Ovary (tissue), 7 donors: ENCODE measurements at regions not wholly inside any gene's neighbourhood (a gene's known extent, or its start where the extent isn't known, plus 50 kb on each side); places are given as distances from the start of the nearest gene placed in this dataset.

Experiments used
- DNase-seq, 5 donors: peaks; one replicate each; pipeline ENCODE4 v3.0.0-alpha.2; 2019 to 2020
- H3K27ac ChIP-seq, 2 donors: fragments of 200-600 bp; one replicate each; pipeline versions ENCODE4 v1.5.1 to v1.8.0; 2019 to 2022
- H3K27me3 ChIP-seq: fragments of 200-600 bp; one replicate; pipeline ENCODE4 v1.8.0; 2022
- H3K36me3 ChIP-seq: fragments of 200-600 bp; sonication (generic); one replicate; pipeline ENCODE4 v1.5.1; 2019
- H3K4me1 ChIP-seq: one replicate; pipeline ENCODE4 v1.8.1; 2013; ENCODE audit warnings: mild to moderate bottlenecking, moderate library complexity; ENCODE audit not compliant: insufficient read depth
- H3K4me3 ChIP-seq: fragments of 200-600 bp; sonication (generic); one replicate; pipeline ENCODE4 v1.5.1; 2017
- H3K9me3 ChIP-seq, 2 donors: fragments of 200-600 bp in 1 of 2; sonication (generic) in 1 of 2; one replicate each; pipeline versions ENCODE4 v1.5.1 to v1.8.1; 2013 to 2019; ENCODE audit warnings: mild to moderate bottlenecking in 1 of 2, moderate library complexity in 1 of 2
- EP300 ChIP-seq: sonication (generic); formaldehyde crosslinking; IDR thresholded peaks from one replicate; pipeline ENCODE4 v1.6.1; 2017; ENCODE audit warnings: antibody characterized with exemption
- POLR2A ChIP-seq: fragments of 450-650 bp; IDR thresholded peaks from one replicate; pipeline ENCODE4 v1.6.1; 2017; ENCODE audit warnings: antibody characterized with exemption, mild to moderate bottlenecking, moderate library complexity
- WGBS, 3 donors: extraction: QIAGEN DNeasy Blood & Tissue Kit in 1 of 3; methylation state at CpG; one replicate each; pipeline versions ENCODE4 v1.1.5 to v1.1.7; 2013 to 2017; 5-methylcytosine and 5-hydroxymethylcytosine counted together
- intact Hi-C, 4 donors: fragments of 100-400 bp; cut with DNase I; formaldehyde crosslinking; loops; one replicate each; pipeline versions ENCODE4 v1.11.0 to v1.15.1; 2022 to 2023
- TF ChIP-seq, protein P1 (sequence below), 3 donors: fragments of 450-650 bp in 2 of 3; fragments of 200-600 bp in 1 of 3; IDR thresholded peaks; one replicate each; pipeline versions ENCODE4 v1.5.1 to v1.8.0; 2016 to 2022; ENCODE audit warnings: antibody characterized with exemption in 3 of 3, mild to moderate bottlenecking in 1 of 3
- donor health status: DM: no; HTN: no; CAD: no; lungs with moderate emphysema.
- donor health status: DM: no; HTN: no; CAD: no.
- donor health status: Bipolar disorder and iron deficiency.
- donor health status: DM: no; HTN: no; CAD: no.
- donor health status: DM: yes; HTN: yes; CAD: no.

- no peak overlapping the region for H3K27ac ChIP-seq
- no peak for DNase-seq
- H3K9me3 ChIP-seq, result no peaks in the 10 kb centered on the region
- intact Hi-C loops, result no loop called here
- TF ChIP-seq POLR2A (no peak), EP300 (no peak)
- TF ChIP-seq, protein P1, sequence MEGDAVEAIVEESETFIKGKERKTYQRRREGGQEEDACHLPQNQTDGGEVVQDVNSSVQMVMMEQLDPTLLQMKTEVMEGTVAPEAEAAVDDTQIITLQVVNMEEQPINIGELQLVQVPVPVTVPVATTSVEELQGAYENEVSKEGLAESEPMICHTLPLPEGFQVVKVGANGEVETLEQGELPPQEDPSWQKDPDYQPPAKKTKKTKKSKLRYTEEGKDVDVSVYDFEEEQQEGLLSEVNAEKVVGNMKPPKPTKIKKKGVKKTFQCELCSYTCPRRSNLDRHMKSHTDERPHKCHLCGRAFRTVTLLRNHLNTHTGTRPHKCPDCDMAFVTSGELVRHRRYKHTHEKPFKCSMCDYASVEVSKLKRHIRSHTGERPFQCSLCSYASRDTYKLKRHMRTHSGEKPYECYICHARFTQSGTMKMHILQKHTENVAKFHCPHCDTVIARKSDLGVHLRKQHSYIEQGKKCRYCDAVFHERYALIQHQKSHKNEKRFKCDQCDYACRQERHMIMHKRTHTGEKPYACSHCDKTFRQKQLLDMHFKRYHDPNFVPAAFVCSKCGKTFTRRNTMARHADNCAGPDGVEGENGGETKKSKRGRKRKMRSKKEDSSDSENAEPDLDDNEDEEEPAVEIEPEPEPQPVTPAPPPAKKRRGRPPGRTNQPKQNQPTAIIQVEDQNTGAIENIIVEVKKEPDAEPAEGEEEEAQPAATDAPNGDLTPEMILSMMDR (IDR thresholded peaks at IDR 0.05), result no peak
- no peaks in the 10 kb centered on the region for H3K4me1 ChIP-seq
- H3K4me3 ChIP-seq, result no peak overlapping the region
- 86 to 97% (median 91%) methylated on average over 1 of the region's 1 CpG for WGBS, 3 donors
- H3K27me3 ChIP-seq, result no peaks in the 10 kb centered on the region
- H3K36me3 ChIP-seq, result no peaks in the 10 kb centered on the region
Observed at GRCh38 chr3:117534138-117534537, 824.6 kb downstream of the TUSC7 start.

GRCh38 chr3:117536006-117536405, 826.4 kb downstream of the TUSC7 start:
- no peaks in the 10 kb centered on the region for H3K27me3 ChIP-seq
- no peaks in the 10 kb centered on the region for H3K9me3 ChIP-seq
- no peaks in the 10 kb centered on the region for H3K4me1 ChIP-seq
- H3K27ac ChIP-seq, result no peak overlapping the region
- H3K4me3 ChIP-seq, result no peak overlapping the region
- intact Hi-C loops, result no loop called here
- DNase-seq, result no peak
- no peak for TF ChIP-seq POLR2A
- TF ChIP-seq EP300, result no peak
- TF ChIP-seq, protein P1 (IDR thresholded peaks at IDR 0.05), result no peak
- H3K36me3 ChIP-seq, result no peaks in the 10 kb centered on the region
- WGBS, 3 donors, result 91 to 92% (median 92%) methylated on average over 4 of the region's 4 CpGs

DNA sequence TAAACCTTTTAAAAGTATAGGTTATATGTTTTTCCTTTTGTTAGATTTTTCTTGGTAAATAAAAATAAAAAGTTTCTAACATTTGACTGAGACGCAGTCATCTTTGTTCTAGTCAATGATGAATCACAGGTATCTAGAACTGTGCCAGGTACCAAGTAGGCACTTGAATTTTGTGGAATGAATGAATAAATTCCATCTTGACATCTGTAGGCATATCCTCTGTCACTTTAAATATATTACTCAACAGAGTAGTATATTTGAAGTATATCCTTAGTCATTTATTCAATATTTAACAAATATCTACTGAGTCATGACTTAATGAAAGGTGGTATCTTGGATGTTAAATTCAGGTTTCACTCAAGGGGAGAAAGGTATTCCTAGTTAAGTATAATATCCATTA, 828.4 kb downstream of the TUSC7 start:
- TF ChIP-seq, protein P1 (IDR thresholded peaks at IDR 0.05), result no peak
- TF ChIP-seq EP300 (no peak), POLR2A (no peak)
- intact Hi-C loops, result no loop called here
- H3K4me1 ChIP-seq, result no peaks in the 10 kb centered on the region
- 94 to 98% (median 97%) methylated on average over 1 of the region's 1 CpG for WGBS, 3 donors
- DNase-seq, result no peak
- no peaks in the 10 kb centered on the region for H3K36me3 ChIP-seq
- H3K4me3 ChIP-seq, result no peak overlapping the region
- H3K27me3 ChIP-seq, result no peaks in the 10 kb centered on the region
- H3K9me3 ChIP-seq, result no peaks in the 10 kb centered on the region
- H3K27ac ChIP-seq, result no peak overlapping the region

DNA sequence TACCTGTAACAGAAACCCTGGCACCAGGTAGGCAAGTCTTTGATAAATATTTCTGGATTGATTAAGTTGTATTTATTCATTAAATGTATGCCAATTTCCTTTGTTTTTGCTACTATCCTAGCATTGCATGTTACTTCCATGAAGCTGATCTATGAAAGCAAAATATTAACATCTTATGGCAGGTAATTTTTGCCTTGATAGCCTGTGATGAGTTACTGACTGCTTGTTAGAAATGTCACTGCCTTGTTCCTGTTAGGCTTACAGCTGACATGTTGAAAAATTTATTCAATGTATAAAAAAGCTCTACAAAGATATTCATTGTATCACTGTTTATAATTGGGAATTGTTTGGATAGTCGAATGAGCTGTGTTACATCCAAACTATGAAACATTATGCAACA, 830.1 kb downstream of the TUSC7 start:
- WGBS, 3 donors, result 80 to 85% (median 81%) methylated on average over 1 of the region's 1 CpG
- intact Hi-C loops, result no loop called here
- no peak overlapping the region for H3K27ac ChIP-seq
- no peaks in the 10 kb centered on the region for H3K27me3 ChIP-seq
- H3K36me3 ChIP-seq, result no peaks in the 10 kb centered on the region
- H3K4me3 ChIP-seq, result no peak overlapping the region
- DNase-seq, result no peak
- no peaks in the 10 kb centered on the region for H3K9me3 ChIP-seq
- H3K4me1 ChIP-seq, result no peaks in the 10 kb centered on the region
- TF ChIP-seq, protein P1 (IDR thresholded peaks at IDR 0.05), result no peak
- no peak for TF ChIP-seq POLR2A
- no peak for TF ChIP-seq EP300

DNA sequence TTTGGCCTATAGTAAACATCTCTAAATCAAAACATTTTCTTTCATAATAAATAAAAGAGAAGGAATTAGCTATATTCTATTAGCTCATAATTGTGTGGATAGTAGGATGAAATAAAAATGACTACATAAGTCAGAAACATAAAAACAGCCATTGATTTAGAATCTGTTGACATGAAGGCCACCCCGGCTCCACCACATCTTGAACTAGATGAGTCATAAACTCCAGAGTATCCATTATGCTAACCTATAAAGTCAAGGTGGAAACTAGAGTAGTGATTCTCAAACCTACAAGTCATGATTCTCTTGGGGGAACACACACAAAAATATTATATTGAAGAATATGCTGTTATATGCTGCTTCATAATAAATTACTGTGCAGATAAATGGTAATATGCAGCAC, 831.0 kb downstream of the TUSC7 start:
- Histone ChIP-seq H3K4me1 (no peaks in the 10 kb centered on the region), H3K9me3 (no peaks in the 10 kb centered on the region), H3K36me3 (no peaks in the 10 kb centered on the region), H3K27me3 (no peaks in the 10 kb centered on the region), H3K27ac (no peak overlapping the region), H3K4me3 (no peak overlapping the region)
- TF ChIP-seq EP300 (no peak), POLR2A (no peak)
- TF ChIP-seq, protein P1 (IDR thresholded peaks at IDR 0.05), result no peak
- intact Hi-C loops, result no loop called here
- no peak for DNase-seq
- whole genome bisulfite sequencing, 3 donors, result 83 to 93% (median 86%) methylated on average over 1 of the region's 1 CpG
